Keratinocyte (primary cell): ENCODE measurements at regions not wholly inside any gene's neighbourhood (a gene's known extent, or its start where the extent isn't known, plus 50 kb on each side); places are given as distances from the start of the nearest gene placed in this dataset.
A peak's percentile ranks its signal among the peaks of the same experiment; 100 is the strongest.

Experiments used
- DNase-seq: peaks from one replicate; pipeline ENCODE4 v3.0.0-alpha.2; 2011; ENCODE audit warnings: low read depth, missing footprints, low spot score
- FAIRE-seq: peaks from 2 replicates; lab custom pipeline; 2011; peaks lifted over from hg19 to GRCh38; lab: Jason Lieb, UNC
- H2AFZ ChIP-seq: 2 replicates; pipeline ENCODE4 v1.6.0; 2012; ENCODE audit warnings: low read length, control low read depth, inconsistent platforms; ENCODE audit not compliant: control insufficient read depth
- H3K27ac ChIP-seq: 2 replicates; pipeline ENCODE4 v1.5.1; 2011; ENCODE audit warnings: low read length; ENCODE audit not compliant: control insufficient read depth, insufficient read depth
- H3K27me3 ChIP-seq: 3 replicates; pipeline ENCODE4 v1.6.0; 2011; ENCODE audit warnings: low read length; ENCODE audit not compliant: control insufficient read depth, insufficient read depth; ENCODE audit errors: extremely low read depth
- H3K36me3 ChIP-seq, 2 experiments: 2 replicates in 1 of 2; 3 replicates in 1 of 2; pipeline ENCODE4 v1.5.1; 2011; ENCODE audit warnings: low read length in 2 of 2, mild to moderate bottlenecking in 1 of 2; ENCODE audit not compliant: control insufficient read depth in 2 of 2, insufficient read depth in 2 of 2; ENCODE audit errors: extremely low read depth in 1 of 2
- H3K4me1 ChIP-seq: 3 replicates; pipeline ENCODE4 v1.5.1; 2011; ENCODE audit warnings: low read length; ENCODE audit not compliant: control insufficient read depth, insufficient read depth; ENCODE audit errors: extremely low read depth
- H3K4me2 ChIP-seq: 3 replicates; pipeline ENCODE4 v1.6.0; 2011; ENCODE audit warnings: low read depth, low read length; ENCODE audit not compliant: control insufficient read depth, insufficient read depth; ENCODE audit errors: extremely low read depth
- H3K4me3 ChIP-seq, 3 experiments: fragments of 200-600 bp in 1 of 3; sonication (generic) in 1 of 3; 2 replicates in 2 of 3; 3 replicates in 1 of 3; pipeline ENCODE4 v1.5.1; 2011 to 2016; ENCODE audit warnings: low read length in 3 of 3, mild to moderate bottlenecking in 3 of 3, control low read depth in 2 of 3, inconsistent platforms in 1 of 3, low read depth in 1 of 3, mixed read lengths in 1 of 3, mixed run types in 1 of 3, moderate library complexity in 1 of 3; ENCODE audit not compliant: control insufficient read depth in 2 of 3, insufficient read depth in 2 of 3; ENCODE audit errors: extremely low read depth in 1 of 3
- H3K79me2 ChIP-seq: 2 replicates; pipeline ENCODE4 v1.6.0; 2012; ENCODE audit warnings: low read length; ENCODE audit not compliant: control insufficient read depth, insufficient read depth
- H3K9ac ChIP-seq: 3 replicates; pipeline ENCODE4 v1.6.0; 2011; ENCODE audit warnings: low read length; ENCODE audit not compliant: control insufficient read depth, insufficient read depth; ENCODE audit errors: extremely low read depth
- H3K9me1 ChIP-seq: 3 replicates; pipeline ENCODE4 v1.6.0; 2011; ENCODE audit warnings: low read length; ENCODE audit not compliant: control insufficient read depth, insufficient read depth; ENCODE audit errors: extremely low read depth
- H3K9me3 ChIP-seq: 2 replicates; pipeline ENCODE4 v1.5.1; 2012; ENCODE audit warnings: low read depth, low read length; ENCODE audit not compliant: control insufficient read depth
- H4K20me1 ChIP-seq: 3 replicates; pipeline ENCODE4 v1.6.0; 2011; ENCODE audit warnings: low read length; ENCODE audit not compliant: control insufficient read depth, insufficient read depth; ENCODE audit errors: extremely low read depth
- CTCF ChIP-seq, 3 experiments: IDR thresholded peaks in 1 of 3; conservative IDR thresholded peaks in 1 of 3; optimal IDR thresholded peaks in 1 of 3; 2 replicates in 2 of 3; 3 replicates in 1 of 3; pipeline versions ENCODE3 to v1.5.1; 2011; ENCODE audit warnings: low read length in 3 of 3, mild to moderate bottlenecking in 3 of 3, moderate library complexity in 2 of 3, control low read depth in 1 of 3, inconsistent platforms in 1 of 3; ENCODE audit not compliant: insufficient read depth in 2 of 3; ENCODE audit errors: extremely low read depth in 1 of 3
- EZH2 ChIP-seq: IDR thresholded peaks from one replicate; pipeline ENCODE4 v1.6.1; 2012; ENCODE audit warnings: inconsistent platforms, mild to moderate bottlenecking, low read length, moderate library complexity
- dilution Hi-C: fragments of 300-500 bp; cut with MboI; formaldehyde crosslinking; loops from one replicate; pipeline ENCODE4 v1.7.0; 2020; ENCODE audit warnings: low sequenced_read_pairs; ENCODE audit not compliant: extremely low pct_ligation_motif_present

- DNase-seq (no peak), FAIRE-seq (no peak)
- Histone ChIP-seq H3K9ac (no peak overlapping the region), H2AFZ (no peak overlapping the region), H4K20me1 (no peaks in the 10 kb centered on the region), H3K4me3 (no peak overlapping the region), H3K79me2 (no peaks in the 10 kb centered on the region), H3K4me2 (no peak overlapping the region), H3K9me3 (no peaks in the 10 kb centered on the region), H3K9me1 (no peaks in the 10 kb centered on the region), H3K27ac (no peak overlapping the region), H3K36me3 (no peaks in the 10 kb centered on the region), H3K4me1 (peaks cover 6% of the 10 kb centered on the region), H3K27me3 (no peaks in the 10 kb centered on the region)
- dilution Hi-C loops: no loop called here
- TF ChIP-seq EZH2 (no peak), CTCF (optimal IDR thresholded peaks at IDR 0.05 in 1 of 3, IDR thresholded peaks at IDR 0.05 in 1 of 3, conservative IDR thresholded peaks at IDR 0.05 in 1 of 3; ENCODE audit: extremely low read depth in 1 of 3, insufficient read depth in 2 of 3, low read length in 3 of 3) (no peak)
These were observed 67.6 kb upstream of the BACH2 start for GRCh38 chr6:90364286-90364685.

- no peak overlapping the region for H3K4me2 ChIP-seq
- H3K27ac ChIP-seq: no peak overlapping the region
- no peaks in the 10 kb centered on the region for H3K9me1 ChIP-seq
- H3K79me2 ChIP-seq: no peaks in the 10 kb centered on the region
- DNase-seq: no peak
- H2AFZ ChIP-seq: peak overlapping the region; percentile 54
- H3K9me3 ChIP-seq: no peaks in the 10 kb centered on the region
- dilution Hi-C loops: no loop called here
- FAIRE-seq: peak; percentile 29
- no peak for TF ChIP-seq CTCF (optimal IDR thresholded peaks at IDR 0.05 in 1 of 3, IDR thresholded peaks at IDR 0.05 in 1 of 3, conservative IDR thresholded peaks at IDR 0.05 in 1 of 3; ENCODE audit: extremely low read depth in 1 of 3, insufficient read depth in 2 of 3, low read length in 3 of 3)
- no peak for TF ChIP-seq EZH2
- H3K36me3 ChIP-seq: no peaks in the 10 kb centered on the region
- H3K9ac ChIP-seq: no peak overlapping the region
- no peaks in the 10 kb centered on the region for H3K27me3 ChIP-seq
- H3K4me1 ChIP-seq: peaks cover 5% of the 10 kb centered on the region
- no peaks in the 10 kb centered on the region for H4K20me1 ChIP-seq
- no peak overlapping the region for H3K4me3 ChIP-seq
These were observed 65.7 kb upstream of the BACH2 start for GRCh38 chr6:90362318-90362717.
